ENCODE measurements at regions not wholly inside any gene's neighbourhood (a gene's known extent, or its start where the extent isn't known, plus 50 kb on each side); places are given as distances from the start of the nearest gene placed in this dataset.
A peak's percentile ranks its signal among the peaks of the same experiment; 100 is the strongest.

GRCh38 chr22:26732284-26732683, 74.9 kb downstream of the MIAT start:
- no peak for DNase-seq

GRCh38 chr22:26734339-26735018, 77.1 kb downstream of the MIAT start:
- DNase-seq: no peak

GRCh38 chr22:26735019-26735409, 77.6 kb downstream of the MIAT start:
- no peak for DNase-seq

GRCh38 chr22:26737262-26737661, 79.9 kb downstream of the MIAT start:
- no peak for DNase-seq

GRCh38 chr22:26740253-26740652, 82.9 kb downstream of the MIAT start:
- DNase-seq: no peak

- DNase-seq: no peak
These were observed 85.8 kb downstream of the MIAT start for GRCh38 chr22:26743149-26743548.

- DNase-seq: no peak
These were observed 87.8 kb downstream of the MIAT start for GRCh38 chr22:26744892-26745808.

GRCh38 chr22:26746311-26746710, 88.9 kb downstream of the MIAT start:
- no peak for DNase-seq

GRCh38 chr22:26748845-26749244, 91.5 kb downstream of the MIAT start:
- no peak for DNase-seq

GRCh38 chr22:26751217-26751616, 93.8 kb downstream of the MIAT start:
- no peak for DNase-seq

GRCh38 chr22:26753125-26753862, 95.9 kb downstream of the MIAT start:
- no peak for DNase-seq

GRCh38 chr22:26756675-26757293, 99.4 kb downstream of the MIAT start:
- peak; percentile 25 for DNase-seq

- no peak for DNase-seq
These were observed 100.1 kb downstream of the MIAT start for GRCh38 chr22:26757496-26757895.

- DNase-seq: no peak
These were observed 105.4 kb downstream of the MIAT start for GRCh38 chr22:26762503-26763472.

- DNase-seq: no peak
These were observed 106.4 kb downstream of the MIAT start for GRCh38 chr22:26763633-26764361.

GRCh38 chr22:26766510-26767350, 109.3 kb downstream of the MIAT start:
- no peak for DNase-seq

GRCh38 chr22:26767351-26768155, 110.2 kb downstream of the MIAT start:
- no peak for DNase-seq

- no peak for DNase-seq
These were observed 110.7 kb downstream of the MIAT start for GRCh38 chr22:26768156-26768515.

GRCh38 chr22:26768952-26769351, 111.6 kb downstream of the MIAT start:
- no peak for DNase-seq
